GM12878 (cell line): ENCODE measurements at regions not wholly inside any gene's neighbourhood (a gene's known extent, or its start where the extent isn't known, plus 50 kb on each side); places are given as distances from the start of the nearest gene placed in this dataset.
"Not testable (repeated sequence)": the region's sequence is repeated elsewhere in the genome, so short reads cannot be mapped to it uniquely, and the experiment has no call there.

Experiments
- ATAC-seq: fragments of 200-7000 bp; cut with Tn5 transposase; 3 replicates; pipeline ENCODE4 v1.9.1; 2020; ENCODE audit warnings: mild to moderate bottlenecking, moderate library complexity
- BruUV-seq: library from RNA; stranded (reverse); fragments of 400-500 nt; replicated peaks from 2 replicates; lab custom pipeline; 2021; lab: Mats Ljungman, UMichigan
- CTCF ChIA-PET: fragments of 300-600 bp; sonication (Branson Sonifier 250); formaldehyde crosslinking; extraction: SDS; loops from one replicate; lab custom pipeline; 2021; ENCODE audit warnings: inconsistent platforms; lab: Yijun Ruan, JAX
- POLR2A ChIA-PET: fragments of 350-600 bp; formaldehyde crosslinking; extraction: SDS; loops from one replicate; lab custom pipeline; 2021; ENCODE audit warnings: inconsistent platforms; lab: Charles Lee
- RAD21 ChIA-PET: fragments of 300-600 bp; sonication (Branson Sonifier 250); formaldehyde crosslinking; loops from one replicate; lab custom pipeline; 2023; ENCODE audit warnings: antibody characterized with exemption; ENCODE audit not compliant: unreplicated experiment; lab: Charles Lee
- SMC1A ChIA-PET: fragments of 300-600 bp; sonication (Branson Sonifier 250); formaldehyde crosslinking; loops from one replicate; lab custom pipeline; 2023; ENCODE audit not compliant: unreplicated experiment, uncharacterized antibody; lab: Charles Lee
- DNase-seq: peaks from one replicate; pipeline ENCODE4 v3.0.0-alpha.2; 2011; ENCODE audit warnings: low read depth, low spot score
- FAIRE-seq: peaks from 3 replicates; lab custom pipeline; 2011; peaks lifted over from hg19 to GRCh38; lab: Jason Lieb, UNC
- H2AFZ ChIP-seq: 2 replicates; pipeline ENCODE4 v1.6.0; 2011; ENCODE audit warnings: low read depth, low read length, control low read depth; ENCODE audit not compliant: control insufficient read depth
- H3K27ac ChIP-seq: 2 replicates; pipeline ENCODE4 v1.5.1; 2011; ENCODE audit warnings: control low read depth; ENCODE audit not compliant: control insufficient read depth, insufficient read depth
- H3K27me3 ChIP-seq, 2 experiments: replicated peaks in 1 of 2; 2 replicates each; pipeline versions ENCODE4 v1.6.0 to v1.6.1; 2011; ENCODE audit warnings: low read length in 1 of 2; ENCODE audit not compliant: control insufficient read depth in 2 of 2, insufficient read depth in 2 of 2
- H3K36me3 ChIP-seq, 2 experiments: 2 replicates each; pipeline ENCODE4 v1.5.1; 2011; ENCODE audit warnings: low read length in 1 of 2; ENCODE audit not compliant: control insufficient read depth in 2 of 2, insufficient read depth in 2 of 2
- H3K4me1 ChIP-seq: 2 replicates; pipeline ENCODE4 v1.6.1; 2011; ENCODE audit warnings: mild to moderate bottlenecking, low read length, moderate library complexity, mixed read lengths; ENCODE audit not compliant: control insufficient read depth, insufficient read depth
- H3K4me2 ChIP-seq: 2 replicates; pipeline ENCODE4 v1.6.0; 2011; ENCODE audit warnings: control low read depth; ENCODE audit not compliant: control insufficient read depth, insufficient read depth
- H3K4me3 ChIP-seq: fragments of 200-600 bp; sonication (generic); 2 replicates; pipeline ENCODE4 v1.5.1; 2016
- H3K79me2 ChIP-seq: 2 replicates; pipeline ENCODE4 v1.6.0; 2011; ENCODE audit warnings: low read length; ENCODE audit not compliant: control insufficient read depth, insufficient read depth
- H3K9ac ChIP-seq: 2 replicates; pipeline ENCODE4 v1.8.0; 2011; ENCODE audit warnings: low read length, control low read depth, mixed read lengths; ENCODE audit not compliant: control insufficient read depth, insufficient read depth
- H3K9me3 ChIP-seq: replicated peaks from 3 replicates; pipeline ENCODE4 v1.5.1; 2011; ENCODE audit warnings: mild to moderate bottlenecking, low read length; ENCODE audit not compliant: control insufficient read depth, insufficient read depth
- H4K20me1 ChIP-seq: 2 replicates; pipeline ENCODE4 v1.6.0; 2011; ENCODE audit not compliant: control insufficient read depth, insufficient read depth
- SMAD1 ChIP-seq: fragments of 450-650 bp; IDR thresholded peaks from 2 replicates; pipeline ENCODE4 v1.6.1; 2018; ENCODE audit warnings: mild to moderate bottlenecking, low read depth; ENCODE audit not compliant: partially characterized antibody
- WGBS: methylation state at CpG from one replicate; pipeline ENCODE4 v1.1.6; 2016; ENCODE audit warnings: low lambda C conversion rate; ENCODE audit not compliant: insufficient replicate concordance, insufficient coverage; ENCODE audit errors: missing lambda C conversion rate; 5-methylcytosine and 5-hydroxymethylcytosine counted together
- in situ Hi-C: fragments of 300-500 bp; cut with MboI; formaldehyde crosslinking; loops from 9 replicates; pipeline ENCODE4 v1.14.3; 2018; ENCODE audit warnings: mixed read lengths
- intact Hi-C: fragments of 100-400 bp; cut with micrococcal nuclease; formaldehyde crosslinking; loops from one replicate; pipeline ENCODE4 v1.14.2; 2022; ENCODE audit not compliant: unreplicated experiment

DNA sequence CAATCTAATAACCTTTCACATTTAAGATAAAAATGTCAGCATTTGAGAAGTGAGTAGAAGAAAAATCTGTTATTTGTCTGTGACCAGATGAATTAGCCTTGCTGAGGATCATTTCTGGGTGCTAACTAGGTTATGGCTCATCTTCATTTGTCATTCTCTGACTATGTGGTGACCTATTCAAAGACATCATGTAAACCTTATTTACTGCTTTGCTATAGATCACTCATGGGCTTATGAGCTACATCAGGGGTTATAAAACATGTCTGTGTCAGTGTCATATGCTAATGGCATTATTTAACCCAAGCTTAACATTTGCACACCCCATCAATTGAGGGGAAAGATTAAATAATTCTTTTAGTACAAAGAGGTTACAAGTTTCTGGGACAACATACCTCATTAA, 555.5 kb upstream of the CYLC2 start:
- SMC1A ChIA-PET, result no interaction called here
- Histone ChIP-seq H3K9ac (no peak overlapping the region), H3K4me2 (no peak overlapping the region), H3K79me2 (no peaks in the 10 kb centered on the region), H3K36me3 (no peaks in the 10 kb centered on the region), H3K4me3 (no peak overlapping the region), H3K9me3 (no peaks in the 10 kb centered on the region), H2AFZ (no peak overlapping the region), H3K27me3 (no peaks in the 10 kb centered on the region), H4K20me1 (no peaks in the 10 kb centered on the region), H3K4me1 (no peaks in the 10 kb centered on the region), H3K27ac (no peak overlapping the region)
- intact Hi-C loops (loop anchor here (10.0 kb wide), 1 partner anchor 465 kb away; no protein-coding TSS in a partner anchor), in situ Hi-C loops (no loop called here)
- FAIRE-seq (no peak), DNase-seq (no peak), ATAC-seq (no peak)
- CTCF ChIA-PET, result no interaction called here
- BruUV-seq, result no TSS peak
- RAD21 ChIA-PET, result no interaction called here
- TF ChIP-seq SMAD1, result no peak
- POLR2A ChIA-PET, result no interaction called here

DNA sequence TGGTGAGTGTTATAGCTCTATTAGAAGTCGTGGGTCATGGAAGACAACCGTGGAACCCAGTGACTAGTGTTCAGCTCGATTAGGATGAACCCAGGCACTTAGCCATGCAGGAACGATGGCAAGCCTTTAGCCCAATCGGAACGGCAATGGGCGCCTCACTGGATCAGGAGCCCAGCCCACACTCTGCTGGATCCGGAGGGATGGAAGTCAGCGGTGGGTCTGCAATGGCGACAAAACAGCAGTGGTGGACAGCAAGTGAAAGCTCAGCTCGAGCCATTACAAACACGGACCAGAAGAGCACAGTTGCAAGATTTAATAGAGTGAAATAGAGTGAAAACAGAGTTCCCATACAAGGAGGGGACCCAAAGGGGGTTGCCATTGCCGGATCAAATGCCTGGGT, 558.5 kb upstream of the CYLC2 start:
- H4K20me1 ChIP-seq, CTCF ChIA-PET, H3K36me3 ChIP-seq, H3K4me2 ChIP-seq, H3K27me3 ChIP-seq, H2AFZ ChIP-seq, SMC1A ChIA-PET, H3K79me2 ChIP-seq, POLR2A ChIA-PET, H3K27ac ChIP-seq, H3K4me3 ChIP-seq, H3K9me3 ChIP-seq, DNase-seq, ATAC-seq, H3K9ac ChIP-seq, in situ Hi-C loops, BruUV-seq, H3K4me1 ChIP-seq, RAD21 ChIA-PET, FAIRE-seq: not testable (repeated sequence)
- 46% methylated on average over 13 of the region's 13 CpGs for WGBS
- intact Hi-C loops, result loop anchor here (10.0 kb wide), 1 partner anchor 462 kb away; no protein-coding TSS in a partner anchor
